Esophagus muscularis mucosa (tissue), 4 donors: ENCODE measurements at regions not wholly inside any gene's neighbourhood (a gene's known extent, or its start where the extent isn't known, plus 50 kb on each side); places are given as distances from the start of the nearest gene placed in this dataset.
A peak's percentile ranks its signal among the peaks of the same experiment; 100 is the strongest.

ENCODE experiments used
- EP300 ChIP-seq: sonication (generic); formaldehyde crosslinking; IDR thresholded peaks from one replicate; pipeline ENCODE4 v1.6.1; 2017; ENCODE audit warnings: antibody characterized with exemption
- POLR2A ChIP-seq: fragments of 450-650 bp; IDR thresholded peaks from one replicate; pipeline ENCODE4 v1.6.1; 2017; ENCODE audit warnings: antibody characterized with exemption, moderate library complexity, mild to moderate bottlenecking, low read depth
- POLR2AphosphoS5 ChIP-seq, 2 donors: sonication (generic); formaldehyde crosslinking; IDR thresholded peaks; one replicate each; pipeline ENCODE4 v1.6.1; 2017; ENCODE audit warnings: antibody characterized with exemption in 2 of 2
- TF ChIP-seq, protein P1 (sequence below), 3 experiments: fragments of 200-600 bp in 2 of 3; fragments of 450-650 bp in 1 of 3; sonication (generic) in 2 of 3; IDR thresholded peaks; one replicate each; pipeline ENCODE4 v1.5.1; 2017 to 2019; ENCODE audit warnings: antibody characterized with exemption in 3 of 3, mild to moderate bottlenecking in 2 of 3, moderate library complexity in 1 of 3

DNA sequence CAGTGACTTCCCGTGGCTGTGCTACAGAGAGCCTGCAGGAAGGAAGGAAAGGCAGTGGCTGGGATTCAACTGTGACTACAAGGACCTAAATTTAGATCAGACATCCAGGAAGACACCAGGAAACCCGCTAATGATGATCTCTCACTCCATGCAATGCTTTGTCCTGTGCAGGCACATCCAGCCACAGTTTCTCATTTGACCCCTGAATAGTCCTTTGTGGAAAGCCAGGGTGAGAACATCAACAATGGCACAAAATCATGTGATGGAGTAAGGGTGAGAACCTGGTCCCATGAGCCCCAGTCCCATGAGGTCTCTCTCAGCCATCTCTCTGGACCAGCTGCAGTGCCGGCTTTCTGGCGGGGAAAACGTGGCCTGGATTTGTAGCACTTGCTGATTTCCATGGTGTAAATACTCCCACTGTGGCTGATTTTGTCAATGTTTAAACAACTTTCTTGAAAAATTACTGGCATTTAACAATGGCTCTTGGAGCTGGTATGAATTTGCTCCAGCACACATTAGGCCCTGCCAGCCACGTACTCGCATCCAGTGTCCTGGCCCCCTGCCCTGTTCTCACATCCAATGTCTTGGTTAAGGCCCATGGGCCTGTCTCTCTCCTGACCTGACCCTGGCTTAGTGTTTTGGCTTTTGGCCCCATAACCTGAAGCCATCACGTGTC is 159.0 kb upstream of the HAAO start:
- TF ChIP-seq POLR2AphosphoS5 (IDR thresholded peaks at IDR 0.05) (peak; percentile 12 to 37), POLR2A (no peak), EP300 (no peak)
- TF ChIP-seq, protein P1, sequence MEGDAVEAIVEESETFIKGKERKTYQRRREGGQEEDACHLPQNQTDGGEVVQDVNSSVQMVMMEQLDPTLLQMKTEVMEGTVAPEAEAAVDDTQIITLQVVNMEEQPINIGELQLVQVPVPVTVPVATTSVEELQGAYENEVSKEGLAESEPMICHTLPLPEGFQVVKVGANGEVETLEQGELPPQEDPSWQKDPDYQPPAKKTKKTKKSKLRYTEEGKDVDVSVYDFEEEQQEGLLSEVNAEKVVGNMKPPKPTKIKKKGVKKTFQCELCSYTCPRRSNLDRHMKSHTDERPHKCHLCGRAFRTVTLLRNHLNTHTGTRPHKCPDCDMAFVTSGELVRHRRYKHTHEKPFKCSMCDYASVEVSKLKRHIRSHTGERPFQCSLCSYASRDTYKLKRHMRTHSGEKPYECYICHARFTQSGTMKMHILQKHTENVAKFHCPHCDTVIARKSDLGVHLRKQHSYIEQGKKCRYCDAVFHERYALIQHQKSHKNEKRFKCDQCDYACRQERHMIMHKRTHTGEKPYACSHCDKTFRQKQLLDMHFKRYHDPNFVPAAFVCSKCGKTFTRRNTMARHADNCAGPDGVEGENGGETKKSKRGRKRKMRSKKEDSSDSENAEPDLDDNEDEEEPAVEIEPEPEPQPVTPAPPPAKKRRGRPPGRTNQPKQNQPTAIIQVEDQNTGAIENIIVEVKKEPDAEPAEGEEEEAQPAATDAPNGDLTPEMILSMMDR (IDR thresholded peaks at IDR 0.05): no peak
